HEK293 (cell line): ENCODE measurements at regions not wholly inside any gene's neighbourhood (a gene's known extent, or its start where the extent isn't known, plus 50 kb on each side); places are given as distances from the start of the nearest gene placed in this dataset.

Experiments used
- CTCF ChIA-PET: fragments of 350-600 bp; formaldehyde crosslinking; extraction: SDS; loops from one replicate; lab custom pipeline; 2021; ENCODE audit warnings: antibody characterized with exemption; lab: Yijun Ruan, JAX
- POLR2A ChIA-PET: fragments of 300-600 bp; formaldehyde crosslinking; extraction: SDS; loops from one replicate; lab custom pipeline; 2020; ENCODE audit warnings: antibody characterized with exemption, inconsistent platforms; lab: Yijun Ruan, JAX
- H3K27ac ChIP-seq: fragments of 200-500 bp; sonication (Bioruptor generic); 2 replicates; pipeline ENCODE4 v1.5.1; 2014; ENCODE audit warnings: low read depth, low read length, control low read depth, inconsistent platforms; ENCODE audit errors: extremely low read depth
- H3K36me3 ChIP-seq, 2 experiments: fragments of 200-500 bp in 1 of 2; sonication (Bioruptor generic) in 1 of 2; 1 replicate in 1 of 2; 2 replicates in 1 of 2; pipeline ENCODE4 v1.5.1; 2014 to 2017; ENCODE audit warnings: inconsistent platforms in 2 of 2, low read length in 2 of 2; ENCODE audit not compliant: control insufficient read depth in 2 of 2, insufficient read depth in 1 of 2
- H3K4me1 ChIP-seq: fragments of 200-500 bp; sonication (Bioruptor generic); 2 replicates; pipeline ENCODE4 v1.5.1; 2014; ENCODE audit warnings: mild to moderate bottlenecking, low read length, inconsistent platforms; ENCODE audit not compliant: control insufficient read depth, insufficient read depth
- H3K4me3 ChIP-seq: 2 replicates; pipeline ENCODE4 v1.5.1; 2011; ENCODE audit warnings: low read depth, mild to moderate bottlenecking, control low read depth, low read length, moderate library complexity
- H3K9me3 ChIP-seq: fragments of 200-500 bp; sonication (Bioruptor generic); 2 replicates; pipeline ENCODE4 v1.5.1; 2014; ENCODE audit warnings: low read depth, low read length, inconsistent platforms; ENCODE audit not compliant: control insufficient read depth, insufficient read depth
- KLF10 ChIP-seq: fragments of 450-650 bp; IDR thresholded peaks from 2 replicates; pipeline ENCODE4 v1.5.1; 2018; ENCODE audit warnings: missing biosample characterization, mild to moderate bottlenecking, missing genetic modification characterization
- MEIS1 ChIP-seq: sonication (generic); formaldehyde crosslinking; IDR thresholded peaks from 2 replicates; pipeline ENCODE4 v1.8.1; 2022; ENCODE audit warnings: missing genetic modification reagents, mild to moderate bottlenecking, borderline replicate concordance
- SP2 ChIP-seq: fragments of 450-650 bp; formaldehyde crosslinking; IDR thresholded peaks from 2 replicates; pipeline ENCODE4 v1.5.1; 2016; ENCODE audit warnings: missing biosample characterization, missing genetic modification characterization
- ZNF10 ChIP-seq: fragments of 450-650 bp; formaldehyde crosslinking; IDR thresholded peaks from 2 replicates; pipeline ENCODE4 v1.5.1; 2017; ENCODE audit warnings: missing biosample characterization, missing genetic modification characterization
- ZNF274 ChIP-seq, 2 experiments: fragments of 200-500 bp in 1 of 2; fragments of 450-650 bp in 1 of 2; sonication (Bioruptor generic) in 1 of 2; formaldehyde crosslinking in 1 of 2; IDR thresholded peaks; 2 replicates each; pipeline versions ENCODE4 v1.5.1 to v1.6.1; 2014 to 2016; ENCODE audit warnings: borderline replicate concordance in 1 of 2, inconsistent platforms in 1 of 2, low read length in 1 of 2, missing biosample characterization in 1 of 2, missing genetic modification characterization in 1 of 2
- ZNF37A ChIP-seq: fragments of 450-650 bp; IDR thresholded peaks from 2 replicates; pipeline ENCODE4 v1.5.1; 2018; ENCODE audit warnings: missing biosample characterization, missing genetic modification characterization
- ZNF624 ChIP-seq: fragments of 450-650 bp; formaldehyde crosslinking; IDR thresholded peaks from 2 replicates; pipeline ENCODE4 v1.5.1; 2017; ENCODE audit warnings: missing biosample characterization, missing genetic modification characterization
- TF ChIP-seq, protein P1 (sequence below): fragments of 450-650 bp; formaldehyde crosslinking; IDR thresholded peaks from 2 replicates; pipeline ENCODE4 v1.5.1; 2017; ENCODE audit warnings: missing biosample characterization, mild to moderate bottlenecking, missing genetic modification characterization, moderate library complexity
- TF ChIP-seq, protein P2 (sequence below): fragments of 450-650 bp; formaldehyde crosslinking; IDR thresholded peaks from 2 replicates; pipeline ENCODE4 v1.5.1; 2016; ENCODE audit warnings: missing biosample characterization, missing genetic modification characterization
- TF ChIP-seq, protein P3 (sequence below): fragments of 450-650 bp; formaldehyde crosslinking; IDR thresholded peaks from 2 replicates; pipeline ENCODE4 v1.5.1; 2016; ENCODE audit warnings: missing biosample characterization, missing genetic modification characterization
- TF ChIP-seq, protein P4 (sequence below): fragments of 450-650 bp; formaldehyde crosslinking; IDR thresholded peaks from 2 replicates; pipeline ENCODE4 v1.5.1; 2016; ENCODE audit warnings: missing biosample characterization, missing genetic modification characterization

DNA sequence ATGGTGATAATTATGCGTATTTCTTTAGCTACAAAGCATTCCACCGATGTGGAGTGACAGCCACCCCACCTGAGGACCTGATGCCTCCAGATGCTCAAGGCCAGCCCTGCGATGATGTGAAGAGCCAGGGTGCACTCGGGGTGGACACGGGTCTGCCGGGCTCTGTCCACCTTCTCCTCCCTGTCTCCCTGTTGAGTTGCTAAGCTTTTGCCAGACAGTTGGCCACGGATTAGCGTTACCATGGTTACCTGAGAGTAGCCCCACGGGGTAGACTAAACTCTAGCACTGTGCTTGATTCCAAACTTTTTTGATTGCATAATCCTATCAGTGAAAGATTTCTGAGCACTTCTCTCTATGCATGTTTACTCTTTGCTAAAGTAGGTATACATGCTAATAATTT is 86.2 kb downstream of the SMIM21 start:
- ChIA-PET CTCF (interaction anchor here (1.2 kb wide), 1 partner anchor 10 kb away, joined by 5 read pairs; no protein-coding TSS in a partner anchor), POLR2A (no interaction called here)
- no peaks in the 10 kb centered on the region for H3K4me1 ChIP-seq
- no peak overlapping the region for H3K4me3 ChIP-seq
- no peaks in the 10 kb centered on the region for H3K9me3 ChIP-seq
- no peaks in the 10 kb centered on the region for H3K36me3 ChIP-seq
- TF ChIP-seq ZNF274 (IDR thresholded peaks at IDR 0.05; ENCODE audit: low read length) (no peak), ZNF274 (tag by site-specific recombination; IDR thresholded peaks at IDR 0.05; ENCODE audit: borderline replicate concordance) (no peak)
- TF ChIP-seq, protein P1, sequence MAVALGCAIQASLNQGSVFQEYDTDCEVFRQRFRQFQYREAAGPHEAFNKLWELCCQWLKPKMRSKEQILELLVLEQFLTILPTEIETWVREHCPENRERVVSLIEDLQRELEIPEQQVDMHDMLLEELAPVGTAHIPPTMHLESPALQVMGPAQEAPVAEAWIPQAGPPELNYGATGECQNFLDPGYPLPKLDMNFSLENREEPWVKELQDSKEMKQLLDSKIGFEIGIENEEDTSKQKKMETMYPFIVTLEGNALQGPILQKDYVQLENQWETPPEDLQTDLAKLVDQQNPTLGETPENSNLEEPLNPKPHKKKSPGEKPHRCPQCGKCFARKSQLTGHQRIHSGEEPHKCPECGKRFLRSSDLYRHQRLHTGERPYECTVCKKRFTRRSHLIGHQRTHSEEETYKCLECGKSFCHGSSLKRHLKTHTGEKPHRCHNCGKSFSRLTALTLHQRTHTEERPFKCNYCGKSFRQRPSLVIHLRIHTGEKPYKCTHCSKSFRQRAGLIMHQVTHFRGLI (tag by site-specific recombination) = no peak
- H3K27ac ChIP-seq = no peak overlapping the region

DNA sequence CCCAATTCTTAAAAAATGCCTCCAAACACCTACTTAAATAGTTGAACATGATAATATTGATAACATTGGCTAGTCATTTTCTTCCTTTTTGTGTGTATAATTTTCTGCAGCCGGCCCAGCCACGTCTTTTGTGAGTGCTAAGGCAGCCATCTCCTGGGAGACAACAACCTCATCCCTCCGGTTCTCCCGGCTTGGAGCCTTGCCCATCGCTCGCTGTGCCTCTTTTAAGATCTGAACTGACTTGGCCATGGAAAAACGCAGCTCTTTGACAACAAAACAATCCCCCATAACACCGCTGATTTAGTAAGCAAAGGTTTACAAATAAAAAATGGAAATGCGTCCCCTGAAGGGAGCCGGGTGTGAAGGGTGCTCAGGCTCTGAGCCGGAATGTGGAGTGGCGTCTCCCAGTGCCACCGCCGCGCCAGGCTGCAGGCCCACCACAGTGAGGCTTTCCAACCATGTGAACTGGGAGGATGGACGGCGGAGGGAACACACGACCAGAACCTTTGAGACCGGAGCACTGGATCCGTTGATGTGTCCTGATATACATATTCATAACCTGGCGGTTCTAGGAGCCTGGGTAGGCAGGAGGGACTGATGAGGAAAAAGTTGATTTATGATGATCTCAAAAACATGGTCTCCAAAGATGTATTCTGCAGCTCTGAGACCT is 87.4 kb downstream of the SMIM21 start:
- Histone ChIP-seq H3K36me3 (no peaks in the 10 kb centered on the region), H3K27ac (no peak overlapping the region), H3K4me3 (no peak overlapping the region), H3K4me1 (no peaks in the 10 kb centered on the region), H3K9me3 (no peaks in the 10 kb centered on the region)
- ChIA-PET POLR2A (no interaction called here), CTCF (no interaction called here)
- TF ChIP-seq SP2 (tag by site-specific recombination) (no peak), ZNF10 (tag by site-specific recombination) (no peak), ZNF624 (tag by site-specific recombination) (no peak), MEIS1 (no peak), ZNF37A (tag by site-specific recombination) (no peak), KLF10 (tag by site-specific recombination) (no peak)
- TF ChIP-seq, protein P2, sequence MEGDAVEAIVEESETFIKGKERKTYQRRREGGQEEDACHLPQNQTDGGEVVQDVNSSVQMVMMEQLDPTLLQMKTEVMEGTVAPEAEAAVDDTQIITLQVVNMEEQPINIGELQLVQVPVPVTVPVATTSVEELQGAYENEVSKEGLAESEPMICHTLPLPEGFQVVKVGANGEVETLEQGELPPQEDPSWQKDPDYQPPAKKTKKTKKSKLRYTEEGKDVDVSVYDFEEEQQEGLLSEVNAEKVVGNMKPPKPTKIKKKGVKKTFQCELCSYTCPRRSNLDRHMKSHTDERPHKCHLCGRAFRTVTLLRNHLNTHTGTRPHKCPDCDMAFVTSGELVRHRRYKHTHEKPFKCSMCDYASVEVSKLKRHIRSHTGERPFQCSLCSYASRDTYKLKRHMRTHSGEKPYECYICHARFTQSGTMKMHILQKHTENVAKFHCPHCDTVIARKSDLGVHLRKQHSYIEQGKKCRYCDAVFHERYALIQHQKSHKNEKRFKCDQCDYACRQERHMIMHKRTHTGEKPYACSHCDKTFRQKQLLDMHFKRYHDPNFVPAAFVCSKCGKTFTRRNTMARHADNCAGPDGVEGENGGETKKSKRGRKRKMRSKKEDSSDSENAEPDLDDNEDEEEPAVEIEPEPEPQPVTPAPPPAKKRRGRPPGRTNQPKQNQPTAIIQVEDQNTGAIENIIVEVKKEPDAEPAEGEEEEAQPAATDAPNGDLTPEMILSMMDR (tag by site-specific recombination) = no peak
- TF ChIP-seq, protein P3, sequence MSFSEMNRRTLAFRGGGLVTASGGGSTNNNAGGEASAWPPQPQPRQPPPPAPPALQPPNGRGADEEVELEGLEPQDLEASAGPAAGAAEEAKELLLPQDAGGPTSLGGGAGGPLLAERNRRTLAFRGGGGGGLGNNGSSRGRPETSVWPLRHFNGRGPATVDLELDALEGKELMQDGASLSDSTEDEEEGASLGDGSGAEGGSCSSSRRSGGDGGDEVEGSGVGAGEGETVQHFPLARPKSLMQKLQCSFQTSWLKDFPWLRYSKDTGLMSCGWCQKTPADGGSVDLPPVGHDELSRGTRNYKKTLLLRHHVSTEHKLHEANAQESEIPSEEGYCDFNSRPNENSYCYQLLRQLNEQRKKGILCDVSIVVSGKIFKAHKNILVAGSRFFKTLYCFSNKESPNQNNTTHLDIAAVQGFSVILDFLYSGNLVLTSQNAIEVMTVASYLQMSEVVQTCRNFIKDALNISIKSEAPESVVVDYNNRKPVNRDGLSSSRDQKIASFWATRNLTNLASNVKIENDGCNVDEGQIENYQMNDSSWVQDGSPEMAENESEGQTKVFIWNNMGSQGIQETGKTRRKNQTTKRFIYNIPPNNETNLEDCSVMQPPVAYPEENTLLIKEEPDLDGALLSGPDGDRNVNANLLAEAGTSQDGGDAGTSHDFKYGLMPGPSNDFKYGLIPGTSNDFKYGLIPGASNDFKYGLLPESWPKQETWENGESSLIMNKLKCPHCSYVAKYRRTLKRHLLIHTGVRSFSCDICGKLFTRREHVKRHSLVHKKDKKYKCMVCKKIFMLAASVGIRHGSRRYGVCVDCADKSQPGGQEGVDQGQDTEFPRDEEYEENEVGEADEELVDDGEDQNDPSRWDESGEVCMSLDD (tag by site-specific recombination) = no peak
- TF ChIP-seq, protein P4, sequence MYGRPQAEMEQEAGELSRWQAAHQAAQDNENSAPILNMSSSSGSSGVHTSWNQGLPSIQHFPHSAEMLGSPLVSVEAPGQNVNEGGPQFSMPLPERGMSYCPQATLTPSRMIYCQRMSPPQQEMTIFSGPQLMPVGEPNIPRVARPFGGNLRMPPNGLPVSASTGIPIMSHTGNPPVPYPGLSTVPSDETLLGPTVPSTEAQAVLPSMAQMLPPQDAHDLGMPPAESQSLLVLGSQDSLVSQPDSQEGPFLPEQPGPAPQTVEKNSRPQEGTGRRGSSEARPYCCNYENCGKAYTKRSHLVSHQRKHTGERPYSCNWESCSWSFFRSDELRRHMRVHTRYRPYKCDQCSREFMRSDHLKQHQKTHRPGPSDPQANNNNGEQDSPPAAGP (tag by site-specific recombination) = no peak
- TF ChIP-seq, all 188 proteins: peak for 0
